ENCODE measurements at regions not wholly inside any gene's neighbourhood (a gene's known extent, or its start where the extent isn't known, plus 50 kb on each side); places are given as distances from the start of the nearest gene placed in this dataset.

- no peak for DNase-seq (ENCODE audit: low read depth)
- TF ChIP-seq CTCF (conservative IDR thresholded peaks at IDR 0.05; ENCODE audit: low read depth, low read length), result no peak
- no peak overlapping the region for H3K4me3 ChIP-seq (ENCODE audit: low read depth, low read length)
Measured at GRCh38 chr1:29500651-29501050, 264.3 kb downstream of the PTPRU start.

DNA sequence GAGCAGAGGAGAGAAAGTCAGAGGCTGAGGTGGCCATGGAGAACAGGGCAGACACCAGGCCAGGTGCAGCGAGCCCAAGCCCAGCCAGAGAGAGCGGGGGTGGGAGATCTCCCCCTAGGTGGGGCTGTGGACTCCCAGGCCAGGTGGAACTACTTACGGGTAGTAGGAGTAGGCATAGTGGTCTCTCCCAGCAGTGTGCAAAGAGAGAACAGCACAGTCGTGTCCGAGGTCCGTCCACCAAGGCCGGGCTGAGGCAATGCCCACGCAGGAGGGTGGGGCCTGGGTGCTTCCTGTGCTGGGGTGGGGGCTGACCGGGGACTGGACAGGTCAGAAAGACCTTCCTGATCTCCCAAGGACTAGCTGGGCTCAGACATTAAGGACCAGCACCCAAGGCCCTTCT, 263.7 kb downstream of the PTPRU start:
- no peak for TF ChIP-seq CTCF (conservative IDR thresholded peaks at IDR 0.05; ENCODE audit: low read depth, low read length)
- DNase-seq (ENCODE audit: low read depth), result no peak
- H3K4me3 ChIP-seq (ENCODE audit: low read depth, low read length), result no peak overlapping the region

DNA sequence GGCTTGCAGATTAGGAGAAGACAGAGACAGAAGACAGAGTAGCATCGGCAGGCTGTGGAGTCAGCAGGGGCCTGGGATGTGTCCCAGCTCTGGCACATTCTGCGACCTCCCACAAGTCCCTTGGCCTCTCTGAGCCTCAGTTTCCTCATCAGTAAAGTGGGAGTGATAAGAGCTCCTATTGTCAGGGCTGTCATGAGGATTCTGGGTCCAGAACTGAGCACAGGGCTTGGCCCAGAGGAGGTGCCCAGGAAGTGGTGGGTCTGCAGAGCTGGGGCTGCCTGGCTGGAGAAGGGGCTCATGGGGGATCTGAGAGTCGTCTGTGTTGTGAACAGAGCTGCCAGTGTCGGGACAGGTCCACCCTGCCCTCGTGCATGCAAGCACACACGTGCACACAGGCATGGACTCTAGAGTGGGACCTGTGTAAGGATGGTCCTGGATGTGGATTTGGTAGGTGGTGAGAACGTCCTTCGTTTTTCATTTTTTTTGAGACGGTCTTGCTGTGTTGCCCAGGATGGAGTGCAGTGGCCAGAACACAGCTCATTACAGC, 262.9 kb downstream of the PTPRU start:
- H3K4me3 ChIP-seq (ENCODE audit: low read depth, low read length), result no peak overlapping the region
- no peak for DNase-seq (ENCODE audit: low read depth)
- no peak for TF ChIP-seq CTCF (conservative IDR thresholded peaks at IDR 0.05; ENCODE audit: low read depth, low read length)

DNA sequence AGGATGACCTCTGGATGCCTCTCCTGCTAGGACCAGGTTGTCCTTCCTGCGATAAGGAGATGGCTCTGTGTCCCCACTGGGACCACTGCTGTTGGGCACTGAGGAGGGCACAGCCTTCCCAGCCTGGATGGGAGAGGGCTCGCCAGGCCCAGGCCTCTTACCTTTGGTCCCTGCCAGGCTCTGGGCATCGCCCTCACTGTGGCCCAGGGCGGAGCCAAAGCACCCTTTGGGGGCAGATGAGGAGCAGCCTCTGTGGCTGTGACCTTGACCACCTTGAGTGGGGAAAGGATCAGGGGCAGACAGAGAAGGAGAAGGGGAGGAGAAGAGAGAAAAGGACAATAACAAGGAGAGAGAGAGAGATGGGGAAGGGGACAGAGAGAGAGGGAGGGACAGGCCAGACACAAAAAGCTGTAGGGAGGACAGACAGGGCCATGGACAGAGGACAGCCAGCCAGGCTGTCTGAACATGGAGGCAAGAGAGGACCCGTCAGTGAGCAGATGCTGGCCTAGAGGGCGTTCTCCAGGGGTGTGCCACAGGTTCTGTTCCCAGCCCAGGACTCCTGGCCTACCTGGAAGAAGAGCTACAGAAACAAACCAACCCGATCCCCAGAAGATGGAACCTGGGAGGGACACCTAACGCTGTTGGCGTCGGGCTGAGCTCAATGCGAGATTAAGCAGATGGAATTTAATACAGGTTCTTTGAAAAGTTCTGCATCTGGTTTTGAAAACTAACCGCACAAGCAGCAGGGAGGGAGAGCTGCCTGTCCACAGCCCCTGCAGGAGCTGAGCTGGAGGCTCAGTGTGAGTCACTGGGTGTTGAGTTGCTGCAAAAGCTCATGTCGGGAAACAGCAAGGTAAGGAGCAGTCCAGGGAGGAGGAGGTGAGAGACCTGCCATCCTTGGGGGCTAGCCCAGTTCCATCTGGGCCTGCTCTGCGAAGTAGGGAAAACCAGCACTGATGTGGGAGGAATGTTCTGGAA, 262.1 kb downstream of the PTPRU start:
- H3K4me3 ChIP-seq (ENCODE audit: low read depth, low read length), result no peak overlapping the region
- no peak for DNase-seq (ENCODE audit: low read depth)
- no peak for TF ChIP-seq CTCF (conservative IDR thresholded peaks at IDR 0.05; ENCODE audit: low read depth, low read length)

DNA sequence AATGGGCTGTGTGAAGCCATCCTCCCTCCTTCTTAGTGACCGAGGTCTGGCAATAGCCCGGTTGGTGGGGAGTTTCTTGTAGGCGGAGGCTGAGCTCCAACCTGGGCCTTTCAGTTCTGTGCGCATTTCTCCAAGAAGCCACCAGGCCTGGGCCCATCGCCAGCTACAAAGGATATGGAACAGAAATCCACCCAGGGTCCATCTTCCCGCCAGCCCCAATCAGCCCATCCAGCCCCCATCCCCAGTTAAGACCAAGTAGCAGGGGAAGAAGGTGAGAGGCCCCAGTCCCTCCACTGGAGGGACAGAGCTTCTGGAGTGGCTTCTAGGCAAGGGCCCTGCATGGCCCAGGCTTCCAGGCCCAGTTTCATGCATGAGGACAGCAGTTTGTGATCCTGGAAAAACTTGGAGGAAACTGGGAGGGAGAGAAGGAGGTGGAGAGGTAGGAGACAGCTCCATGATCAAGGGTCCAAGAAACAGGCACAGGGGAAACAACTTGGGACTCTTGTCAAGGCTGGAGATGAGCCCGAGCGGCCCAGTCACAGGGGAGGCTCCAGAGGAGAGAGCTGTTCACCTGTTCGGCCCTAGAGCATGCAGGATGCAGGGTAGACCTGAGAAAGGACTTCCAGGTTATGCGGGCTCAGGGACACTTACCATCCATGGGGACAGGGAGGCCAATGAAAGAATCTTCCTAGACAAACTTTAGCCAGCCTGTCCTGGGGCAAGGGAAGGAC, 261.2 kb downstream of the PTPRU start:
- H3K4me3 ChIP-seq (ENCODE audit: low read depth, low read length), result no peak overlapping the region
- DNase-seq (ENCODE audit: low read depth), result no peak

GRCh38 chr1:29496701-29497100, 260.4 kb downstream of the PTPRU start:
- no peak for TF ChIP-seq CTCF (conservative IDR thresholded peaks at IDR 0.05; ENCODE audit: low read depth, low read length)

More for the DNA sequence above, 261.2 kb downstream of the PTPRU start:
- no peak for TF ChIP-seq CTCF (conservative IDR thresholded peaks at IDR 0.05; ENCODE audit: low read depth, low read length)

More at GRCh38 chr1:29496701-29497100, 260.4 kb downstream of the PTPRU start:
- H3K4me3 ChIP-seq (ENCODE audit: low read depth, low read length), result no peak overlapping the region
- no peak for DNase-seq (ENCODE audit: low read depth)

Data from epithelial cell of proximal tubule (primary cell).